DMS153 treated with DMSO at 0.1 percent for 48 hours (cell line): ENCODE measurements at regions not wholly inside any gene's neighbourhood (a gene's known extent, or its start where the extent isn't known, plus 50 kb on each side); places are given as distances from the start of the nearest gene placed in this dataset.

ENCODE experiments used
- DNase-seq: peaks from one replicate; lab custom pipeline; 2025; ENCODE audit not compliant: unreplicated experiment; lab: John Stamatoyannopoulos, UW

DNA sequence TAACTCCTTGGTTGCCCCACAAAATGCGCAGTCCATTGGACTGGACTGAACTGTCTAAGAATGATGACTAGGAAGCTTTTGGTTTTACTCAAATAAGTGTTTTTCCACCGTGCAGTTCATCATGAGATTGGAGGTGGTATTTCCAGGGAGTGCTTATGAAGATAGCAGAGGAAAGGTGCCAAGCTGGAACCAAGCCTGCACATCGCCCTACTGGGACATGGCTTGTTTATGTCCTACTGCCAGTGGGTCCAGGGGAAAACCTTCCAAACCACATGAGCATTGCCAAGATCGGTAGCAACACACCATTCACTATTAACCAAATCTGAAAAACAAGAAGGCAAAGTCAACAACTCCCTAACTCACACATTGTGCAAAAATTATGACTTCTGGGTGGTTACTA is 54.7 kb upstream of the DSCAM start:
- DNase-seq: peak; percentile 60

DNA sequence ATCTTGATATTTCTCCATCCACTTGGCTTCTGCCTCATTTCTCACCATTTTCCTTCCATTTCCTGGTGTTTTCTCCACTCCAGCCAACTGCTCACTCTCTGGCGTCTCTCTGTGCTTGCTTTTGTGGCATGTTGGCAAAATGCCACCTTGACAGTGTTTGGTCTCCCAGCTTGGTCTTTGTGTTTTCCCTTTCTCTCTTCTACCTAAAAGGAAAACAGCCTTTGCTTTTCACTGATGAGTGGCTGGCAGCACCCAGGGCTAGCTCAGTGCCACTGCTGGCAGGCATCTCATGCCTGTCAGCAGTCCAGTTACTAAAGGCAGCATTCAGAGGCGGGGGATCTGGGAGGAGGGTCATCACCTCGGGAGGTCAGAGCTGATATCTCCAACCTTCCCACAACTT is 55.3 kb upstream of the DSCAM start:
- peak; percentile 88 for DNase-seq

DNA sequence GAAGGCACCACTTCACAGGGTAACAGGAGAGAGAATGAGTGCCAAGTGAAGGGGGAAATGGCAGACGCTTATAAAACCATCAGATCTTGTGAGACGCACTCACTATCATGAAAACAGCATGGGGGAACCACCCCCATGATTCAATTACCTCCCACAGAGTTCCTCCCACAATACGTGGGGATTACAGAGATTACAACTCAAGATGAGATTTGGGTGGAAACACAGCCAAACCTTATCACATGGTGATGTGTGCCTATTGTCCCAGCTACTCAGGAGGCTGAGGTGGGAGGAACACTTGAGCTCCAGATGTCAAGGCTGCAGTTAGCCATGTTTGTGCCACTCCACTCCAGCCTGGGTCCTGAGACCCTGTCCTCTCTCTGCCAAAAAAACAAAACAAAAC is 56.0 kb upstream of the DSCAM start:
- no peak for DNase-seq

DNA sequence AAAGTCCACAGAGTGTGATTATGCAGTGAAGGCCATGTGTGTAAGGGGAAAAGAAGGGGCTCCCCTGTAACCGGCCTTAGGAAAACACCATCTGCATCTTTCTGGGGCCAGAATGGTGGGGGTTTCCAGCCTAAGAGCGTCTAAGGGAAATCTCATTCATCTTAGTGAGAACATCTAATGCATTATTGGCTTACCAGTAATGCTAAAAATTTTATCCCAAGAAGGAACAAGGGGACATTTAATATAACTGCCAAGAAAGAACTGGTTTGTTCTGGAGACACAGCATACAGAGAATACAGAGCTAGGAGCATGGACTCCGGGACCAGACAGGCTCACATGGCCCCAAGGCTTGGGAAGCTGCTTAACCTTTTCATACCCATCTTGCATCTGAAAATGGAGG is 58.3 kb upstream of the DSCAM start:
- DNase-seq: no peak

DNA sequence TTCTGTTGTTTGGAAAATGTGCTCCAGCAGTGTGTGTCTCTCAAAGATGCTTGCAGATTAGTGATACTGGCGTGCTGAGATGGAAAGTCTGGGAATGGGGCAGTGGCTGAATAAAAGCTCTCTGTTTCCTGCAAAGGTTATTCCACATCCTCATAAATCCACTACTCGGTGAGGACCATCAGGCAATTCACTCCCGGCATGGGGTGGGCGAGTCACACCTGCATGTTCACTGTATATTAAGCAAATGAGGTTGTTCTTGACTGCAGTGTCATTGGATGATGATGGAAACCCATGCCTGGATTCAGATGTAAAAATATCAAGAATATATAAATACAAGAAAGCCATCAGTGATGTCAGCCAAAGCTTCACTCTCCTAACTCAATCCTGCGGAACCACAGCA is 65.4 kb upstream of the DSCAM start:
- no peak for DNase-seq

DNA sequence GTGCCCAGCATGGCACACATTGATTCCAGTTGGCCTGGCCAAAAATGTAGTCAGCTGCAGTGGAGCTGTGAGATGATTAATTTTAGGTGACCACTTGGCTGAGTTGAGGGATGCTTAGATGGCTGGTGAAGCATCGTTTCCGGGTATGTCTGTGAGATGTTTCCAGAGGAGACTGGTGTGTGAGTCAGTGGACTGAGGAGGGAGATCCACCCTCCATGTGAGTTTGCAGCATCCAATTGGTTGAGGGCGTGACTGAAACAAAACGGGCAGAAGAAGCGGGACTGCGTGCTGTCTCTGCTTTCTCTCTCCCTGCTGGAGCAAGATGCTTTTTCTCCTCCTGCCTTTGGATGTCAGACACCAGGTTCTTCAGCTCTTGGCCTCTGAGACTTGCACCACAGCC is 68.2 kb upstream of the DSCAM start:
- no peak for DNase-seq

DNA sequence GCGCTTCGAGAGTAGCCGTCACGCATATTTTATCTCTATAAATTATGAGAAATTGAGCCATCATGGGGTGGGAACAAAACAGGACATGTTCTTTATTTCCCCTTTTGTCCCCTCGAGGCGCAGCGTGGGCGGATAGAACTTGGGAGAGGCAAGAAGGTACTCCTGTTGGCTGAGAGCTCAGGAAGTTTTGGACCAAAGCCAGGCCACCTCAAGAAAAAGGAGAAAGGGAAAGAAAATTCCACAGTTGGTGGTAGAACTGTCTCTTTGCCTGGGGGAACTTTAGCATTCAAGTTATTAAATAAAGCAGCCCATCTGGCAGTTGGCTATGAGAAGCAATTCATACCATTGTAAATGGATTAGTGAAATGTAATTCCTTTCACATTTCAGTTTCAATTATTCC is 76.4 kb upstream of the DSCAM start:
- DNase-seq: no peak

DNA sequence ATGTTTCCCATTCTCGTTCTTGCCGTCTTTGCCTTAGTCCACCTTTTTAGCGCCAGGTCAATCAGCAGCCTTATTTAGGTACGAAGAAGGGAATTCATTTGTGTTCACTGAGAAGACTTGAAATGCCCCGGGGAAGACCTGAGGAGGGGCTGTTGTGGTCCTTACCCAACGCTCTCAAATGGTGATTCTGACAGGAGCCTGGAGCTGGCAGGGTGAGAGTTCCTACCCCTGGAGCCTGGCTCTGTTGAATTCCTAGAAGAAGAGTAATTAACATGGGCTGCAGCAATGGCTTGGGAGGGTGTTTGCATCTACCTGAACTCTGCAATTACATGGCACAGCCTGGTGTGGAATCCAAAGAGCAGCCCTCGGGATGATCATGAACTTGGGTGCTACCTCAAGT is 76.9 kb upstream of the DSCAM start:
- DNase-seq: no peak

DNA sequence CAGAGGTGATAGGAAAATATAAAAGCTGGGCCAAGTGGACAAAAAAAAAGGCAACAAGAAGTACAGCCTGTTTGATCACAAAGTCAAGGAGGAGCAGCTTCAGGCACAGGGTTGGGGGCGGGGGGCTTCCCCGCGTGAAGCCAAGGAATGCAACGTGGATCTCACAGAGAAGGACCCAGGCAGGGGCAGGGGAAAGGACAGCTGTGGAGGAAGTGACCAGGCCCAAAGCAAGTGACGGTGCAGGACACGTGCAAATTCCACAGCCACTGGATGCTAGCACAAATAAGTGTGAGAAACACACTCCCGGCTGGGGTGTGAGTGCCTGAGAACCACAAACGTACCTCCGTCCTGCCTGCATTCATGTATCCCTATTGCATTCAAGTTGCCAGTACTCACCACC is 77.7 kb upstream of the DSCAM start:
- no peak for DNase-seq

DNA sequence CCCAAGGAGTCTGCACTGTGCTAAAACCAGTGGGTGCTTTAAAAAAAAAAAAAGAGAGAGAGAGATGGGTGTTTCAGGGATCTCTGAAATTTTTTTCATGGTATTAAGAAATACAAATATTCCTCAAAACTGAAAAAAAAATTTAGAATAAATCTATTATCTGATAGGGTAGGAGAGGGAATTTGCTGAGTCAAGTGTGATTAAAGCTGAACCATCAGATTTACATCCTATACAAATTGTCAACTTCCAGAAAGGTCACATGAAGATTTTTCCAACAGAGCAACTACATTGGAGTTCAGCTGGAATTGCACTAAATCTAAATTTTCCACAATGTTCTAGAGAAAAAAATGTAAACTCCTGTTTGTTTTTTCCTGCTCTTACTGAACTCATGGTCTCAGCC is 79.3 kb upstream of the DSCAM start:
- DNase-seq: no peak

DNA sequence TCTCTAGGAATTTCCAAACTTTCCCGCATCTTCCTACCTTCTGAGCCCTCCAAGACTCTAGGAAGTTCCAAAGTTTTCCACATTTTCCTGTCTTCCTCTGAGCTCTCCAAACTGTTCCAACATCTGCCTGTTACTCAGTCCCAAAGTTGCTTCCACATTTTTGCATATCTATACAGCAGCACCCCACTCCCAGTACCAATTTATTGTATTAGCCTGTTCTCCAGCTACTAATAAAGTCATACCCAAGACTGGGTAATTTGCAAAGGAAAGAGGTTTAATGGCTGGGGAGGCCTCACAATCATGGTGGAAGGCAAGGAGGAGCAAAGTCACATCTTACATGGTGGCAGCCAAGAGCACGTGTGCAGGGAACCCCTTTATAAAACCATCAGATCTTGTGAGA is 82.9 kb upstream of the DSCAM start:
- DNase-seq: no peak

DNA sequence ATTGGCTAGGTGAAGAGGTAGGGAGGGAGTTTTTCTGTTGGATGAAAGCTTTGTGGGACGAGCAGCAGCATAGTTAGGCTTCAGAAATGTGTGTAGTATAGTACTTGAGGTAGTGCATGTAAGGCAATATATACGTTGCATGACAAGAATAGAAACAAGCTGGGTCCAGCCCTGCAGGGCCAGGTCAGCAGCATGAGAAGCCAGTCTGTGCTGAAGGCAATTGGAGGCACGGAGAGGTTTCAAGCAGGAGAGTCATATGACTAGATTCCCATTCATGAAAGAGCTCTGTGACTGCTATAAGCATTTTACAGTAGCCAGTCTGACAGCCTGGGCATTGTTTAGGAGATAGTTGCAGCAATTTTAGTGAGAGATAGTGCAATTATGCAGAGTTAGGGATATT is 84.2 kb upstream of the DSCAM start:
- no peak for DNase-seq

DNA sequence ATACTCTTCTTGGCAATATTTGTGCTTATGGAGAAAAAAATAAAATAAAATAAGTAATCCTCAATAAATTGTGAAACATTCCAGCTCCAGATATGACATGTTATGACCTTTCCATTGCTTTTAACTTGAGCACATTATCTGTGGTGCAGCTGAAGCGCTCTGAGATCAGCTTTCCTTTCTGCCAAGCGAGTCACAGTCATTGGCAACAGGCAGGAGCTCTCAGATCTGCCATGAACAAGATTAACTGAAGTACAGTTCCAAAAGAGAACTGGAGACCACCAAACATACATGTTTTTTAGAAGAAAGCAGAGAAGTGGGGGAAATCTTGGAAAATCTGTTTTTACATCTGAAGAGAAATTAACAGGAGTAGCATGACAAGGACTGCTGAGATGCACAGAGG is 89.2 kb upstream of the DSCAM start:
- DNase-seq: no peak

DNA sequence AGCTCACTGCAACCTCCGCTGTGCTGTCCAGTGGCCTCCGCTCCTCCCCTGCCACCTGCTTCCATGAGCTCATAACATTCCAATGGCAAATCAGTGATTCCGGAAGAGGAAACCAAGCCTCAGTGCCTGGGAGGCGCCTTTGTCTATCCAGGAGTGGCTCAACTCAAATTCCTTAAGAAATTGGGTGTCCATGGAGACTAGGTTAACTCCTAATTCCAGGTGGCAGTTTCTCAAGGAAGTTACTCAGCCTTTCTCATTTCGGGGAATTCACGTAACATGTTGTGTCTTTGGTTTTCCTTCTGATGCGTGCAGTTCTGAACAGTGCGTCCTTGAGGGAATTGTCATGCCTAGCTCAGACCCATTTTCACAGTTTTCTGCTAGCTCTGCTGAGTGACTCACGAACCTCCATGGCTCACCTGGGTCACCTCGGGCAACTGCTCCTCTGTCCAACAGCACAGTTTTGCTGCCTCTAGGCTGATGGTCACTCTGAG is 89.9 kb upstream of the DSCAM start:
- no peak for DNase-seq

DNA sequence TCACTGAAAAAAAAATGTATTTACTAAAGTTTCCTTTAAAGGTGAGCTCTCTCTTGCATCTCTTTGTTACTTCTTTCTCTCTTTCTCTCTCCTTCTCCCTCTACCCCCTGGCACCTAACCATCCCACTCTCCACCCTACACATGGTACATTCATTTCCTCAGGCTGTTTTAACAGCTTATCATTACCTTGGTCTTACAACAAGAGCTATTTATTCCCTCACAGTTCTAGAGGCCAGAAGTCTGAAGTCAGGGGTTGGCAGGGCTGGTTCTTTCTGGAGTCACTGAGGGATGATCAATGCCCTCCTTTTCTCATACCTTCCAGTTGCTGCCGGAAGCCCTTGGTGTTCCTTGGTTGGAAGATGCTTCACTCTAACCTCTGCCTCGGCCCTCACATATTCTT is 91.1 kb upstream of the DSCAM start:
- no peak for DNase-seq

DNA sequence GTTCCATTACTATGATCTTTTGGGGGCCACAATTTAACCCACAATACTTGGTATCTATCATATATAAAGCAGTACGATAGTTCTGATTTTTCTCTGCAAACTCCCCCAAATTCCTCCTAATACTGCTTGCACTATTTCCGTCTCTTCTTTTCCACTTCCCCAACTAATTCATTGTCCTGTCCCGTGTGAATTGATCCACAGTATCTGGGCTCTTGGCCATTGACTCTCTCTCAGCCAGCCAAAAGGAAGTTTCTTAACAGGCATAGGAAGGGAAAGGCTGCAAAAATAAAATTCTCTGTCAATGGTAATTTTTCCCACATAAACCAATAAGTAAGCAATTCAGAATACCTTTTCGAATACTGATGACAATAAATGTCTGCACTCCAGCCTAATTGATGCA is 91.7 kb upstream of the DSCAM start:
- no peak for DNase-seq

DNA sequence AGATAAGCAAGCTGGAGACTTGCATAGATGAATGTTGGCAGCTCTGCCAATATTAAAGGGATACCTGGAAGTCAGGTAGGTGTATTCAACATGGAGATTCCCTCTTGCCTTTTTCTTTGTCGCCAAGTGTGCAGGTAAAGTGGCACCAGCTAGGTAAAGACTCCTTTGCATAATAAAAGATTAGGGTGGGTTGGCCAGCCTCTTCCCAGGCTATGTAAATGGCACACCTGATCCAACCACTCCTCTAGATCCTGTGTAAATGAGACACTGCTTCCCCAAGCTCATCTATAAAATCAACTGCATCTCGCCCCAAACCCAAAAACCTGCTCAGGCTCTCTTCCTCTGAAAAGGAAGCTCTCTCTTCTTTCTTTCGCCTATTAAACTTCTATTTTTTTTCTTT is 100.8 kb upstream of the DSCAM start:
- no peak for DNase-seq

DNA sequence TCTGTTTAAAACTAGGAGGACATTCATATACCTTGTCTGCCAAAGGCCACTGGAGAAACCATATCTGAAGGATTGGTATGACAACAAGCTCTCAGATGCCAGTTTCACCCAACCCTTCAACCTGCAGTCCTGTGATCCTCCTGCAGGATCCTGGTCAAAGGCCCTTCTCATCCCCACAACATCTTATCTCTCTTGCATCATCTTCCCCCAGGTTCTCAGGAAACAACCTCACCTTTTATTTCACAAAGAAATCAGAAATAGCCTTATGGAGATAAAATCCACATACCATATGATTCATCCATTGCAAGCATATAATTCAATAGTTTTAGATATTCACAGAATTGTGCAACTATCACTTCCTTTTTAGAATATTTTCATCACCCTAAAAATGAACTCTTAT is 104.0 kb upstream of the DSCAM start:
- no peak for DNase-seq

DNA sequence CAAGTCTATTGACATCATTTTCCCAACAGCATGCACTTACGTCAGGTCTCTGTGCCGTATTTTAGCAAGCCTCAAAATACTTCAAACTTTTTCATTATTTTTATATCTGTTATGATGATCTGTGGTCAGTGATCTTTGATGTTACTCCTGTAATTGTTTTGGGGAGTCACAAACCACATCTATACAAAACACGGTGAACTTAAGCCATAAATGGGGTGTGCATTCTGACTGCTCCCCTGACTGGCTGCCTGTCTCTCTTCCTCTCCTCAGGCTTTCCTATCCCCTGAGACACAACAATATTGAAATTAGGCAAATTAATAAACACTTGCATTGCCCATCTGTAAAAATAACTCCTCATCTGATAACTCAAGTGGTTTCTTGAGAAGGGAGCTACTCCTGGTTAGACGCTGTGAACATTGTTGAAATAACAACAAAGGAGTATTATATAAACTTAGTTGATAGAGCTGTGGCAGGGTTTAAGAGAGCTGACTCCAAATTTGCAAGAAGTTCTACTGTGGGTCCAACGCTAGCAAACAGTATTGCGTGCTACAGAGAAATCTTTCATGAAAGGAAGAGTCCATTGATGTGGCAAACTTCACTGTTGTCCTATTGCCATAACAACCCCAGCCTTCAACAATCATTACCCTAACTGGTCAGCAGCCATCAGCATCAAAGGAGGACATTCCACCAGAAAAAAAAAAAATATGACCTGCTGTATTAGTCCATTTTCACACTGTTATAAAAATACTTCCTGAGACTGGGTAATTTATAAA is 105.8 kb upstream of the DSCAM start:
- DNase-seq: no peak

DNA sequence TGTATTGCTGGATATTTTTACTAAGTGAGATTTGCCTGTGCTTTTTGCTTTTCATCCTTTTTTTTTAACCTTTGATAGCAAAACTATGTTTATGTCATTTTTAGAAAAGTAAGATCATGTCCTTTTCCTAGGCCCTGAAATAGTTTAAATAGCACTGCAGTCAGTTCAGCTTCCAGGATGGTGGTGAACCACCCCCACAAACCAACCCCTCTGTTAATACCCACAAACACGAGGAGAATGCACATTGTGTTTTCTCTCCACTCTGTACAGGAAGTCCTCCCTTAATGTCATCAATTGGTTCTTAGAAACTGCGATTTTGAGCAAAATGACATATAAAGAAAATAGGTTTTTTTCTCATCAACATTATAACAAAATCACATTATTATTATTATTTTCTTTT is 117.7 kb upstream of the DSCAM start:
- DNase-seq: no peak

DNA sequence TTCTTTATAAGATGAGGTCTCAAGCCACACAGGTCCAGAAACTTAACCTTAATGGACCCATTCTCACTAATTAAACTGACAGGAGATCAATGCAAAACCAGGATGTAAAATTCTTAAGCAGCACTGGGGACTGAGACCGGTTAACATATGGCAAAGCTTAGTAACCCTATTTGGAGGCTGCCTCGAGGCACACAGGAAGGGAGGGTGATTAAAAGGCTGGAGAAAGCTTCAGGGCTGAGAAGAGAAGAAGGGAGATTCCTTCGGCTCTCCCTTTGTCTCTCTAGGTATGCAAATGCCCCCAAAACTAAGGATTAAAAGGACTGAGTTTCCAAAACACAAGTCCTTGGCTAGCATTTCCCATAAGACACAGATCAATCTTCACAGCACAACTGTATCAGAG is 120.8 kb upstream of the DSCAM start:
- DNase-seq: no peak

DNA sequence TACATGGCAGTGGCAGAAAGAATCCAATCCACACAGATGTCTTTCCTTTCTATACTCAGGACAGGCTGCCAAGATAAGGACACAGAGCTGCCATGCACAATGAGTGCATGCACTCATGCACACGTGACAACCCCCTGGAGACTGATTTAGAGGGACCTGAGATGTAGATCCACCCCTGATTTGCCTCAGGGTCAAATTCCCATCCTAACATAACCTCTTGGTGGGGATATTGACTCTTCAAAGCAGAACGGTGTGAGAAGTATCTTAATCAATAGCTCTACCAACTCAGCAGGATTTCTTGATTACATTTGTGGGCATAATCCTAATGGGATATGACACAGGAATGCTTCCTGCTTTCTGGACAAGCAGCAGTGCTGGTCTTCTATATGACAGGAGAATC is 125.2 kb upstream of the DSCAM start:
- no peak for DNase-seq
